Breast epithelium (tissue), 3 donors: ENCODE measurements at regions not wholly inside any gene's neighbourhood (a gene's known extent, or its start where the extent isn't known, plus 50 kb on each side); places are given as distances from the start of the nearest gene placed in this dataset.

Experiments used
- CTCF ChIP-seq, 3 donors: fragments of 450-650 bp; IDR thresholded peaks; one replicate each; pipeline ENCODE4 v1.5.1; 2016 to 2017; ENCODE audit warnings: antibody characterized with exemption in 3 of 3, mild to moderate bottlenecking in 3 of 3, moderate library complexity in 3 of 3
- POLR2A ChIP-seq: fragments of 450-650 bp; IDR thresholded peaks from one replicate; pipeline ENCODE4 v1.6.1; 2016; ENCODE audit warnings: antibody characterized with exemption, mild to moderate bottlenecking, moderate library complexity

GRCh38 chr22:48359613-48359965 is 1468.1 kb downstream of the BRD1 start:
- no peak for TF ChIP-seq CTCF (IDR thresholded peaks at IDR 0.05)
- TF ChIP-seq POLR2A = no peak
